ENCODE measurements at regions not wholly inside any gene's neighbourhood (a gene's known extent, or its start where the extent isn't known, plus 50 kb on each side); places are given as distances from the start of the nearest gene placed in this dataset.

GRCh38 chr15:70561885-70562284 lies 201.5 kb downstream of the UACA start:
- H3K4me3 ChIP-seq (ENCODE audit: low read depth, low read length) = no peak overlapping the region
- no peak for TF ChIP-seq CTCF (IDR thresholded peaks at IDR 0.05; ENCODE audit: control insufficient read depth, extremely low read depth, insufficient read depth)

GRCh38 chr15:70560617-70561328 lies 202.6 kb downstream of the UACA start:
- no peak for DNase-seq (ENCODE audit: low read depth)
- H3K4me3 ChIP-seq (ENCODE audit: low read depth, low read length) = no peak overlapping the region
- no peak for TF ChIP-seq CTCF (IDR thresholded peaks at IDR 0.05; ENCODE audit: control insufficient read depth, extremely low read depth, insufficient read depth)

More at GRCh38 chr15:70561885-70562284, 201.5 kb downstream of the UACA start:
- DNase-seq (ENCODE audit: low read depth) = no peak

GRCh38 chr15:70559265-70560239 lies 203.8 kb downstream of the UACA start:
- H3K4me3 ChIP-seq (ENCODE audit: low read depth, low read length) = no peak overlapping the region
- no peak for DNase-seq (ENCODE audit: low read depth)
- TF ChIP-seq CTCF (IDR thresholded peaks at IDR 0.05; ENCODE audit: control insufficient read depth, extremely low read depth, insufficient read depth) = no peak

GRCh38 chr15:70558406-70559264 lies 204.7 kb downstream of the UACA start:
- no peak for DNase-seq (ENCODE audit: low read depth)
- H3K4me3 ChIP-seq (ENCODE audit: low read depth, low read length) = no peak overlapping the region
- no peak for TF ChIP-seq CTCF (IDR thresholded peaks at IDR 0.05; ENCODE audit: control insufficient read depth, extremely low read depth, insufficient read depth)

- DNase-seq (ENCODE audit: low read depth) = no peak
- H3K4me3 ChIP-seq (ENCODE audit: low read depth, low read length) = no peak overlapping the region
These were observed 205.7 kb downstream of the UACA start for GRCh38 chr15:70557521-70558258.

More at GRCh38 chr15:70557521-70558258, 205.7 kb downstream of the UACA start:
- no peak for TF ChIP-seq CTCF (IDR thresholded peaks at IDR 0.05; ENCODE audit: control insufficient read depth, extremely low read depth, insufficient read depth)
